ENCODE measurements at regions not wholly inside any gene's neighbourhood (a gene's known extent, or its start where the extent isn't known, plus 50 kb on each side); places are given as distances from the start of the nearest gene placed in this dataset.

DNA sequence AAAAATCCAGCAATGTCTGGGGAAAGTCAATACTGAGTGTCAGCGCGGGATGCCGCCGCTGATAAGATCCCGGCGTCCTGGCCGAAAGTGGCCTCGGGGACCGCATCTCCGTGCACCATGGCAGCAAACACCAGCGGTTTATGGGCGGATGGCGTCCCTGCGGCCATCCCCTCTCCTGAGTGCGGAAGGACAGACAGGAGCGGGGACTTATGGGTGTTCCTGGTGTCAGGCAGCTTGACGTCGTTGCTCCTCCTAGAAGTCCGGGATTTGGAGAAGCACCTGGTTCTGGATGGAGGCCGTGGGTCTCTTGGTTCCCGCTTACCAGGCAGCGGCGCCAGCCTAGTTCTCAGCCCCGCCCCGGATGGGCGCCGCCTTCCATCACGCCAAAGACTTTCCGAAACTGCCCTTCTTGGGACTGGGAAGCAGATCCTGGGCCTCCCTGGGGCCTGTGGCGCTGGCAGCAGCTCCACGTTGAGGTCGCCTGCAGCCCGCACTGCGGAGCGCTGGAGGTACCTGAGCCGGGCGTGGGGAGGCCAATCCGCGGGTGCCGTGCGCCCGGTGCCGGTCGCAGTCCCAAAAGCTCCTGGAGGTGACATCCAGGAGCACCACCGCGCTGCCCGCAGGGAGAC, 119.1 kb downstream of the CCDC74A start:
- no peak for TF ChIP-seq POLR2A (IDR thresholded peaks at IDR 0.05)
- TF ChIP-seq, protein P1, sequence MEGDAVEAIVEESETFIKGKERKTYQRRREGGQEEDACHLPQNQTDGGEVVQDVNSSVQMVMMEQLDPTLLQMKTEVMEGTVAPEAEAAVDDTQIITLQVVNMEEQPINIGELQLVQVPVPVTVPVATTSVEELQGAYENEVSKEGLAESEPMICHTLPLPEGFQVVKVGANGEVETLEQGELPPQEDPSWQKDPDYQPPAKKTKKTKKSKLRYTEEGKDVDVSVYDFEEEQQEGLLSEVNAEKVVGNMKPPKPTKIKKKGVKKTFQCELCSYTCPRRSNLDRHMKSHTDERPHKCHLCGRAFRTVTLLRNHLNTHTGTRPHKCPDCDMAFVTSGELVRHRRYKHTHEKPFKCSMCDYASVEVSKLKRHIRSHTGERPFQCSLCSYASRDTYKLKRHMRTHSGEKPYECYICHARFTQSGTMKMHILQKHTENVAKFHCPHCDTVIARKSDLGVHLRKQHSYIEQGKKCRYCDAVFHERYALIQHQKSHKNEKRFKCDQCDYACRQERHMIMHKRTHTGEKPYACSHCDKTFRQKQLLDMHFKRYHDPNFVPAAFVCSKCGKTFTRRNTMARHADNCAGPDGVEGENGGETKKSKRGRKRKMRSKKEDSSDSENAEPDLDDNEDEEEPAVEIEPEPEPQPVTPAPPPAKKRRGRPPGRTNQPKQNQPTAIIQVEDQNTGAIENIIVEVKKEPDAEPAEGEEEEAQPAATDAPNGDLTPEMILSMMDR (IDR thresholded peaks at IDR 0.05): no peak

Measured in prostate gland (tissue), 2 donors.